ENCODE measurements at regions not wholly inside any gene's neighbourhood (a gene's known extent, or its start where the extent isn't known, plus 50 kb on each side); places are given as distances from the start of the nearest gene placed in this dataset.

- no peak overlapping the region for H3K4me3 ChIP-seq
- H3K9me2 ChIP-seq (replicated peaks; ENCODE audit: insufficient read depth): no peaks in the 10 kb centered on the region
- no peak for DNase-seq (ENCODE audit: low spot score)
- H3K9me3 ChIP-seq (ENCODE audit: low read depth): no peaks in the 10 kb centered on the region
- no peak overlapping the region for H3K27ac ChIP-seq
- H4K20me1 ChIP-seq (ENCODE audit: insufficient read depth, poor library complexity, severe bottlenecking): no peaks in the 10 kb centered on the region
- H3K36me3 ChIP-seq (replicated peaks; ENCODE audit: insufficient read depth, low read depth): no peaks in the 10 kb centered on the region
- no peaks in the 10 kb centered on the region for H3K79me2 ChIP-seq
- no peak overlapping the region for H3K4me2 ChIP-seq
- no peaks in the 10 kb centered on the region for H3K4me1 ChIP-seq (ENCODE audit: insufficient read depth)
- H2AFZ ChIP-seq: no peak overlapping the region
- TF ChIP-seq CTCF (IDR thresholded peaks at IDR 0.05; ENCODE audit: poor library complexity) (no peak), EZH2phosphoT487 (IDR thresholded peaks at IDR 0.05; ENCODE audit: low read depth, severe bottlenecking, unreplicated experiment) (no peak), EZH2 (IDR thresholded peaks at IDR 0.05; ENCODE audit: borderline replicate concordance) (no peak)
- H3K27me3 ChIP-seq: no peaks in the 10 kb centered on the region
- 89% methylated on average over 1 of the region's 1 CpG for WGBS (ENCODE audit: low lambda C conversion rate, missing lambda C conversion rate)
Measured at GRCh38 chr5:173466227-173466626, 138.0 kb upstream of the STC2 start.

- 90% methylated on average over 4 of the region's 4 CpGs for WGBS (ENCODE audit: low lambda C conversion rate, missing lambda C conversion rate)
- Histone ChIP-seq H3K9me3 (ENCODE audit: low read depth) (no peaks in the 10 kb centered on the region), H3K79me2 (no peaks in the 10 kb centered on the region), H3K4me2 (no peak overlapping the region), H3K36me3 (replicated peaks; ENCODE audit: insufficient read depth, low read depth) (no peaks in the 10 kb centered on the region), H3K4me3 (no peak overlapping the region), H3K27me3 (no peaks in the 10 kb centered on the region), H3K4me1 (ENCODE audit: insufficient read depth) (no peaks in the 10 kb centered on the region), H3K27ac (no peak overlapping the region), H3K9me2 (replicated peaks; ENCODE audit: insufficient read depth) (no peaks in the 10 kb centered on the region), H2AFZ (no peak overlapping the region), H4K20me1 (ENCODE audit: insufficient read depth, poor library complexity, severe bottlenecking) (no peaks in the 10 kb centered on the region)
- TF ChIP-seq EZH2 (IDR thresholded peaks at IDR 0.05; ENCODE audit: borderline replicate concordance) (no peak), EZH2phosphoT487 (IDR thresholded peaks at IDR 0.05; ENCODE audit: low read depth, severe bottlenecking, unreplicated experiment) (no peak), CTCF (IDR thresholded peaks at IDR 0.05; ENCODE audit: poor library complexity) (no peak)
- DNase-seq (ENCODE audit: low spot score): no peak
Measured at GRCh38 chr5:173464813-173465212, 136.6 kb upstream of the STC2 start.

- H3K9me3 ChIP-seq (ENCODE audit: low read depth): no peaks in the 10 kb centered on the region
- DNase-seq (ENCODE audit: low spot score): no peak
- H3K4me1 ChIP-seq (ENCODE audit: insufficient read depth): no peaks in the 10 kb centered on the region
- H3K27ac ChIP-seq: no peak overlapping the region
- no peak overlapping the region for H3K4me2 ChIP-seq
- no peaks in the 10 kb centered on the region for H3K36me3 ChIP-seq (replicated peaks; ENCODE audit: insufficient read depth, low read depth)
- H3K79me2 ChIP-seq: no peaks in the 10 kb centered on the region
- no peaks in the 10 kb centered on the region for H3K9me2 ChIP-seq (replicated peaks; ENCODE audit: insufficient read depth)
- WGBS (ENCODE audit: low lambda C conversion rate, missing lambda C conversion rate): 93% methylated on average over 3 of the region's 3 CpGs
- H4K20me1 ChIP-seq (ENCODE audit: insufficient read depth, poor library complexity, severe bottlenecking): no peaks in the 10 kb centered on the region
- H3K27me3 ChIP-seq: no peaks in the 10 kb centered on the region
- TF ChIP-seq EZH2phosphoT487 (IDR thresholded peaks at IDR 0.05; ENCODE audit: low read depth, severe bottlenecking, unreplicated experiment) (no peak), CTCF (IDR thresholded peaks at IDR 0.05; ENCODE audit: poor library complexity) (no peak), EZH2 (IDR thresholded peaks at IDR 0.05; ENCODE audit: borderline replicate concordance) (no peak)
- H2AFZ ChIP-seq: no peak overlapping the region
- H3K4me3 ChIP-seq: no peak overlapping the region
Measured at GRCh38 chr5:173463207-173463606, 135.0 kb upstream of the STC2 start.

Data from hepatocyte (in vitro differentiated cells).